SK-N-MC (cell line): ENCODE measurements at regions not wholly inside any gene's neighbourhood (a gene's known extent, or its start where the extent isn't known, plus 50 kb on each side); places are given as distances from the start of the nearest gene placed in this dataset.

Experiments used
- EZH2 ChIP-seq: fragments of 200-600 bp; sonication (generic); IDR thresholded peaks from one replicate; pipeline ENCODE4 v1.6.1; 2017; ENCODE audit warnings: antibody characterized with exemption
- POLR2AphosphoS5 ChIP-seq: IDR thresholded peaks from 2 replicates; pipeline ENCODE4 v1.6.1; 2012; ENCODE audit warnings: mild to moderate bottlenecking, low read depth, low read length, borderline replicate concordance

GRCh38 chr7:146027243-146027642, 89.4 kb upstream of the CNTNAP2 start:
- TF ChIP-seq POLR2AphosphoS5 (no peak), EZH2 (no peak)
